GM19025 (cell line): ENCODE measurements at regions not wholly inside any gene's neighbourhood (a gene's known extent, or its start where the extent isn't known, plus 50 kb on each side); places are given as distances from the start of the nearest gene placed in this dataset.

Experiments used
- ATAC-seq: cut with Tn5 transposase; IDR thresholded peaks from one replicate; pipeline ENCODE4 v1.9.1; 2021; ENCODE audit warnings: mild to moderate bottlenecking, low read depth, moderate library complexity; ENCODE audit not compliant: unreplicated experiment

- no peak for ATAC-seq
Observed at GRCh38 chr7:67408109-67408508, 411.5 kb downstream of the TYW1 start.

DNA sequence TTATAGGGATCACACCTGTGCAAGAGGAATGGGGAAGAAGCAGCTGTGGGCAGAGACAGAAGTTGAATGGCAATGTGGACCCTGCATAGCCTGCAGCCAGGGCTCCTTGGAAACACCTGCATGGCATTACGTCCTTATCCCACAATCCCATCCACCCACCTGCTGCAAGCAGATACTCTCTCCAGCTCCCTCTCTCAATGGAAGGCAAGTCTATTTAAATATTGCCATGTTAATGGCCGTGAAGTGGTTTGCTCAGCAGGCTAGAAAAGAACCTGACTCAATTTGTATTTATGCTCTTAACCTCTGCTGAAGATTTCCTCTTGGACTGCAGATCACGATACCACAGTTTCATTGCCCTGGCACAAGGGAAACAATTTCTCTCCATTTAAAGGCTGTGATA, 417.0 kb downstream of the TYW1 start:
- no peak for ATAC-seq

DNA sequence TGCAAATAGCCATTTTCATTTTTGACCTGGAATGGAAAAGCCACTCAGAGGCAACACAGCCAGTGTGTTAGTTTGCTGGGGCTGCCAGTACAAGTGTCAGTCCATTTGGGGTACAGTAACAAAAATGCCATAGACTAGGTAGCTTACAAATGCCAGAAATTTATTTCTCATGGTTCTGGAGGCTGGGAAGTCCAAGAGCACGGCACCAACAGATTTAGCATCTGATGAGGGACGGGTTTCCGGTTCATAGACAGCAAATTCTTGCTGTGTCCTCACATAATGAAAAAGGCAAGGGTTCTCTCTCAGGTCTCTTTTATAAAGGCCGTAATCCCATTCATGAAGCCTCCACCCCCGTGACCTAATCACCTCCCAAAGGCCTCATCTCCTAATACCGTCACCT, 418.2 kb downstream of the TYW1 start:
- ATAC-seq, result no peak

GRCh38 chr7:67422601-67423000, 426.0 kb downstream of the TYW1 start:
- no peak for ATAC-seq

GRCh38 chr7:67423065-67423464, 426.4 kb downstream of the TYW1 start:
- no peak for ATAC-seq

- ATAC-seq, result no peak
Observed at GRCh38 chr7:67426654-67427053, 430.0 kb downstream of the TYW1 start.

DNA sequence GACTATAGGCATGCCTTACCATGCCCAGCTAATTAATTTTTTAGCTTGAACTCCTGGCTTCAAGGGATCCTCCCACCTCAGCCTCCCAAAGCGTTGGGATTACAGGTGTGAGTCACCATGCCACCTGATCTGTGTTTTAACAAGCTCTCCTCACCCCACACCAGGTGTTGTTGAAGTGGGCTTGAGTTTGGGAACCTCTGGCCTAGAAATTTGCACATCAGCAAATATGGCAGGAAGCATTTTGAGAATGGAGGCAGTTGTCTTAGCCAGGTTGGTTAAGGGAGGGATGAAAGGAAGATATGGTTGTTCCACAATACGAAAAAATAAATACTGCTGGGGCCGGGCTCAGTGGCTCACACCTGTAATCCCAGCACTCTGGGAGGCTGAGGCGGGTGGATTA, 433.1 kb downstream of the TYW1 start:
- no peak for ATAC-seq

GRCh38 chr7:67432536-67433234, 436.1 kb downstream of the TYW1 start:
- no peak for ATAC-seq

GRCh38 chr7:67435894-67436535, 439.4 kb downstream of the TYW1 start:
- no peak for ATAC-seq

DNA sequence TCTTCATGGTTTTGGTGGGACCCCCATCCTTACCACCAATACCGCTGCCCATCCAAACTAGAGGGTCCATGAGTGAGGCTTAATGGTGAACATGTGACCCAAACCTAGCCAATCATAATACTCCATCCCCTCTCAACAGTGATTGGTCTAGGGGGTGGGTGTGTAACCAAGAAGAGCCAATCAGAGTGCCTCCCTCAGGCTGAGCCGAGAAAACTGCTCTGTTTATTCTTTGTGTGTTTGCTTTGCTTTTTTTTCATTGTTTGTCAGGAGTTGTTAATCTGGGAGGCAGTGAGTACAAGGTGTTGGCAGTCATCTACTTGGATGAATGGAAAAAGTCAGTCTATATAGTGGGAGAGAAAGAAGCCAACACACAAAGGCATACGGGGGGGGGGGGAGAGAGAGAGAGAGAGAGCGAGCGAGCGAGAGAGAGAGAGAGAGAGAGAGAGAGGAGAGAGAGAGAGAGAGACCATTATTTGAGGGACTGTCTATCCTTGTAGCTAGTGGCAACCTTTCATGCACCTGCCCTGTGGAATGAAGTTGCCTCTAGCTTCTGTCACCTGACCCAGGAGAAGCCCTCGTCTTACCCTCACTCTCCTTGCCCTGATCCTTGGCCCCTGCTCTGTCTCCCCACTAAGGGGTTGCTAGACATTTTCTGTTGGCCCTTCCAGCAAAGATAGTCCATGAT, 441.7 kb downstream of the TYW1 start:
- ATAC-seq, result no peak

- no peak for ATAC-seq
Observed at GRCh38 chr7:67438913-67439505, 442.4 kb downstream of the TYW1 start.

GRCh38 chr7:67440321-67440720, 443.7 kb downstream of the TYW1 start:
- ATAC-seq, result no peak

GRCh38 chr7:67445728-67446127, 449.1 kb downstream of the TYW1 start:
- no peak for ATAC-seq

DNA sequence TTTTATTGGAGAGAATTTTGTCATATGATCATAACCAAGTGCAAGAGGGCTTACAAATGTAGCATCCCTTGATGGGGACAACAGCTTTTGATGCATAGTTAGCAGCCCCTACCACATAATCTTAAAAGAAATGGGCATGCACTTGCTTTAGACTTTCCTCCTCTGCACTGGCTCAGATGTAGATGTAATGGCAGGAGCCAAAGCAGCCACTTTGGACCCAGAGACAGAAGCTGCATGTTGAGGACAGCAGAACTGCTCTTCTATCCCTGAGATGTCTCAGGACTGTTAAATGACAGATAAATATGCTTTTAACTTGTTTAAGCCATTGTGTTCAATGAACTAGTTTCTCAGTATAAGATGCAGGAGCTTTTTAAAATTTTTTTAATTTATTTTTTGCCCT, 450.7 kb downstream of the TYW1 start:
- ATAC-seq, result no peak

DNA sequence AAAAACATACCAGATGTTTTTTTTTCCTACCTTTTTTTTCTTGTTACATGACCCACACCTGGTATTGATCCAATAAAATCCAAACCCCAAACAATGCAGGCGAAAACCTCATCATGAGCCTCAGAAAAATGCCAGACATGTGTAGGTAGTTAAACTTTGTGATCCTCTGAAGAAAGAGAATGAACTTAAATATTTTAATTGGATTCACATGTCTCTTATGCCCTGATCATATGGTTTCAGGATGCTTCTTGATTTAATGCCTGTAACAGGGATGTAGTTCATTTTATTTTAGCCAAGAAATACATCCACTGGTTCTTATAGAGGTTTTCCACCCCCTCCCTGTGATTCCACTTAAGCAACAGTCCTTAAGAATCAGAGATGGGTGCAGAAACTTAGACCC, 451.6 kb downstream of the TYW1 start:
- no peak for ATAC-seq

DNA sequence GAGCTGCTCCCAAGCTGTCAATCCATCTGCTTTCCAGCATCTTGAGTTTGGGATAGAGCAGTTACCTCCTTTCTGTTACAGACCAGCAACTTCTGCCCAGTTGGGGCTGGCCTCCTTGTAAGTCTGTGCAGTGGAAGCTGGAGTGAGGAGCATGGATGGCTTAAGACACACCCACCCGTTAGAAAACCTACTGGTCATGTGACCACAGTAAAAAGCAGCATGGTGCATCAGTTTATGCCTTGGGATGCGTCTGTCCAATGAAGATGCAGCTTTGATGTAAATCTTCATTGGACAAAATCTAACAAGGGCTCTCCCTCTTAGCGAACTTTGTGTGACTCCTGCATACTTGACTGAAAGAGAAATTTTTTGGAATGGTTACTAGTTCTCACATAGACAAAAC, 453.5 kb downstream of the TYW1 start:
- ATAC-seq, result no peak

- ATAC-seq, result no peak
Observed at GRCh38 chr7:67451306-67451705, 454.7 kb downstream of the TYW1 start.

GRCh38 chr7:67452516-67453026, 455.9 kb downstream of the TYW1 start:
- ATAC-seq, result no peak

GRCh38 chr7:67453580-67454380, 457.1 kb downstream of the TYW1 start:
- ATAC-seq, result no peak

- no peak for ATAC-seq
Observed at GRCh38 chr7:67455508-67455907, 458.9 kb downstream of the TYW1 start.
